GM06990 (cell line): ENCODE measurements at regions not wholly inside any gene's neighbourhood (a gene's known extent, or its start where the extent isn't known, plus 50 kb on each side); places are given as distances from the start of the nearest gene placed in this dataset.
"Not testable (repeated sequence)": the region's sequence is repeated elsewhere in the genome, so short reads cannot be mapped to it uniquely, and the experiment has no call there.

Experiments used
- DNase-seq: peaks from one replicate; pipeline ENCODE4 v3.0.0-alpha.2; 2011; ENCODE audit not compliant: insufficient read length; ENCODE audit errors: extremely low read depth
- H3K27me3 ChIP-seq: replicated peaks from 2 replicates; pipeline ENCODE4 v1.6.0; 2011; ENCODE audit warnings: low read length; ENCODE audit not compliant: control insufficient read depth, insufficient read depth
- H3K36me3 ChIP-seq: 2 replicates; pipeline ENCODE4 v1.5.1; 2011; ENCODE audit warnings: low read length; ENCODE audit not compliant: control insufficient read depth, insufficient read depth
- H3K4me3 ChIP-seq: replicated peaks from 2 replicates; pipeline ENCODE4 v1.5.1; 2011; ENCODE audit warnings: low read depth, mild to moderate bottlenecking, control low read depth, low read length
- CTCF ChIP-seq: IDR thresholded peaks from 2 replicates; pipeline ENCODE4 v1.5.1; 2011; ENCODE audit warnings: low read length, control low read depth, mild to moderate bottlenecking, inconsistent platforms; ENCODE audit not compliant: insufficient read depth, poor library complexity, severe bottlenecking

- DNase-seq = no peak
These were observed 177.7 kb upstream of the PRSS1 start for GRCh38 chr7:142571581-142571980.

GRCh38 chr7:142569851-142570250 is 179.4 kb upstream of the PRSS1 start:
- Histone ChIP-seq H3K27me3 (no peaks in the 10 kb centered on the region; the same call in none of the 2 replicates), H3K36me3 (no peaks in the 10 kb centered on the region), H3K4me3 (no peak overlapping the region)
- no peak for TF ChIP-seq CTCF
- no peak for DNase-seq

More at GRCh38 chr7:142571581-142571980, 177.7 kb upstream of the PRSS1 start:
- Histone ChIP-seq H3K4me3 (no peak overlapping the region), H3K27me3 (no peaks in the 10 kb centered on the region; the same call in none of the 2 replicates), H3K36me3 (no peaks in the 10 kb centered on the region)
- no peak for TF ChIP-seq CTCF

- no peaks in the 10 kb centered on the region; the same call in none of the 2 replicates for H3K27me3 ChIP-seq
- TF ChIP-seq CTCF = no peak
- H3K36me3 ChIP-seq = no peaks in the 10 kb centered on the region
- H3K4me3 ChIP-seq = no peak overlapping the region
- DNase-seq = no peak
These were observed 180.7 kb upstream of the PRSS1 start for GRCh38 chr7:142568435-142569097.

- Histone ChIP-seq H3K27me3 (no peaks in the 10 kb centered on the region; the same call in none of the 2 replicates), H3K4me3 (no peak overlapping the region), H3K36me3 (no peaks in the 10 kb centered on the region)
- DNase-seq = no peak
- no peak for TF ChIP-seq CTCF
These were observed 181.8 kb upstream of the PRSS1 start for GRCh38 chr7:142567201-142568075.

GRCh38 chr7:142566271-142566670 is 183.0 kb upstream of the PRSS1 start:
- TF ChIP-seq CTCF = no peak
- H3K27me3 ChIP-seq = no peaks in the 10 kb centered on the region; the same call in none of the 2 replicates

GRCh38 chr7:142564125-142564524 is 185.1 kb upstream of the PRSS1 start:
- H3K27me3 ChIP-seq, H3K4me3 ChIP-seq, DNase-seq, H3K36me3 ChIP-seq: not testable (repeated sequence)

More at GRCh38 chr7:142566271-142566670, 183.0 kb upstream of the PRSS1 start:
- H3K4me3 ChIP-seq = no peak overlapping the region
- no peak for DNase-seq
- no peaks in the 10 kb centered on the region for H3K36me3 ChIP-seq
